ENCODE measurements at regions not wholly inside any gene's neighbourhood (a gene's known extent, or its start where the extent isn't known, plus 50 kb on each side); places are given as distances from the start of the nearest gene placed in this dataset.

DNA sequence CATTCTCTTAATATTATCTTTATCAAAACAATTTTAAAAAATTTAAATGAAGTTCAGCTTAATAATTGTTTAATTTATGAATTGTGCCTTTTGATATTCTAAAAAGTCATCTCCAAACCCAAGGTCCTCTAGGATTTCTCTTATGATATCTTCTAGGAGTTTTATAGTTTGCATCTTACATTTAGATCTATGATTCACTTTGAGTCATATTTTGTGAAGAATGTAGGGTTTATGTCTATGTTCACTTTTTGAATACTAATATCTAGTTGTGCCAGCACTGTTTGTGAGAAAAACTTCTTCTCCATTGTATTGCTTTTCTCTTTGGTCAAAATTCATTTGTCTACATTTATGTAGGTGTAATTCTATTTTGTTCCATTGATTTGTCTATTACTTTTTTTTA lies 1068.4 kb upstream of the SPRY2 start:
- H3K4me3 ChIP-seq (ENCODE audit: low read depth, low read length): no peak overlapping the region
- no peak for DNase-seq (ENCODE audit: low read depth)
- TF ChIP-seq, protein P1, sequence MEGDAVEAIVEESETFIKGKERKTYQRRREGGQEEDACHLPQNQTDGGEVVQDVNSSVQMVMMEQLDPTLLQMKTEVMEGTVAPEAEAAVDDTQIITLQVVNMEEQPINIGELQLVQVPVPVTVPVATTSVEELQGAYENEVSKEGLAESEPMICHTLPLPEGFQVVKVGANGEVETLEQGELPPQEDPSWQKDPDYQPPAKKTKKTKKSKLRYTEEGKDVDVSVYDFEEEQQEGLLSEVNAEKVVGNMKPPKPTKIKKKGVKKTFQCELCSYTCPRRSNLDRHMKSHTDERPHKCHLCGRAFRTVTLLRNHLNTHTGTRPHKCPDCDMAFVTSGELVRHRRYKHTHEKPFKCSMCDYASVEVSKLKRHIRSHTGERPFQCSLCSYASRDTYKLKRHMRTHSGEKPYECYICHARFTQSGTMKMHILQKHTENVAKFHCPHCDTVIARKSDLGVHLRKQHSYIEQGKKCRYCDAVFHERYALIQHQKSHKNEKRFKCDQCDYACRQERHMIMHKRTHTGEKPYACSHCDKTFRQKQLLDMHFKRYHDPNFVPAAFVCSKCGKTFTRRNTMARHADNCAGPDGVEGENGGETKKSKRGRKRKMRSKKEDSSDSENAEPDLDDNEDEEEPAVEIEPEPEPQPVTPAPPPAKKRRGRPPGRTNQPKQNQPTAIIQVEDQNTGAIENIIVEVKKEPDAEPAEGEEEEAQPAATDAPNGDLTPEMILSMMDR (IDR thresholded peaks at IDR 0.05; ENCODE audit: low read depth, low read length): no peak
- TF ChIP-seq MYC (IDR thresholded peaks at IDR 0.05; ENCODE audit: low read depth, low read length) (no peak), POLR2A (IDR thresholded peaks at IDR 0.05; ENCODE audit: extremely low read depth, insufficient read length) (no peak)
- TF ChIP-seq, protein P2, sequence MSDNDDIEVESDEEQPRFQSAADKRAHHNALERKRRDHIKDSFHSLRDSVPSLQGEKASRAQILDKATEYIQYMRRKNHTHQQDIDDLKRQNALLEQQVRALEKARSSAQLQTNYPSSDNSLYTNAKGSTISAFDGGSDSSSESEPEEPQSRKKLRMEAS (IDR thresholded peaks at IDR 0.05; ENCODE audit: low read depth, low read length): no peak

DNA sequence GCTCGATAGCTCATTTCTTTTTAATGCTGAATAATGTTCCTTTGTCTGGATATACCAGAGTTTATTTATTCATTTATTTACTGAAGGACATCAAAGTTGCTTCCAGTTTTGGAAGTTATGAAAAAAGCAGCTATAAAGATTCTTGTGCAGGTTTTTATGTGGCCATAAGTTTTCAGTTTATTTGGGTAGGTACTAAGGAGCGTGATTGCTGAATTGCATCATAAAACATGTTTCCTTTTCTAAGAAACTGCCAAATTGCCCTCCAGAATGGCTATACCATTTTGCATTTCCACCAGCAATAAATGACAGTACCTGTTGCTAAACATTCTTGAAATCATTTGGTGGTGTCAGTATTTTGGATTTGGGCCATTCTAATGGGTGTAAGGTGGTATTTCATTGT lies 1067.7 kb upstream of the SPRY2 start:
- H3K4me3 ChIP-seq (ENCODE audit: low read depth, low read length): no peak overlapping the region
- TF ChIP-seq, protein P1 (IDR thresholded peaks at IDR 0.05; ENCODE audit: low read depth, low read length): no peak
- TF ChIP-seq, protein P2 (IDR thresholded peaks at IDR 0.05; ENCODE audit: low read depth, low read length): no peak
- TF ChIP-seq MYC (IDR thresholded peaks at IDR 0.05; ENCODE audit: low read depth, low read length) (no peak), POLR2A (IDR thresholded peaks at IDR 0.05; ENCODE audit: extremely low read depth, insufficient read length) (no peak)
- no peak for DNase-seq (ENCODE audit: low read depth)

DNA sequence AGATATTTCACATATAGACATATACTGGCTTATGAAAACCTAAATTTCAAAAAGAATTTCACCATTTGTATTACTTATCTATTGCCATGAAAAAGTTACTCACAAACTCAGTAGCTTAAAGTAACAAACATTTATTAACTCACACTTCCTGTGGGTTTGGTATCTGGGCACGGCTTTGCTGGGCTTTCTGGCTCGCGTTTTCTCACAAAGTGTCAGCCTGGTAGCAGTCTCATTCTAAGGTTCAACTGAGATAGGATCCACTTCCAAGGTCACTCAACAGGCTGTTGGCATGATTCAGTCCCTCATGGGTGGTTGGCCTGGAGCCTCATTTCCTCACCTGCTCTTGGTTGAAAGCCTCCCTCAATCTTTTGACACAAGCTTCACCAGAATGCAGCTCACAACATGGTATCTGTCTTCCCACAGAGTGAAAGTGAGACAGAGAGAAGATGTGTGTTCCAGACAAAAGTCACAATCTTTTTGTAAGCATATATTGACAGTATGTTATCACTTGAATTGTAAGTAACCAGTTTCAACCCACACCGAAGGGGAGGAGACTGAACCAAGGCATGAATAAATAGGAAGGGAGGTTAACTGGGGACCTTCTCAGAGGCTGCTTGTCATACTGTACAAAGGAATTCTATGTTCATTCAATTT lies 1065.8 kb upstream of the SPRY2 start:
- no peak for DNase-seq (ENCODE audit: low read depth)
- TF ChIP-seq, protein P2 (IDR thresholded peaks at IDR 0.05; ENCODE audit: low read depth, low read length): no peak
- TF ChIP-seq MYC (IDR thresholded peaks at IDR 0.05; ENCODE audit: low read depth, low read length): no peak
- TF ChIP-seq POLR2A (IDR thresholded peaks at IDR 0.05; ENCODE audit: extremely low read depth, insufficient read length): no peak
- TF ChIP-seq, protein P1 (IDR thresholded peaks at IDR 0.05; ENCODE audit: low read depth, low read length): no peak
- no peak overlapping the region for H3K4me3 ChIP-seq (ENCODE audit: low read depth, low read length)

DNA sequence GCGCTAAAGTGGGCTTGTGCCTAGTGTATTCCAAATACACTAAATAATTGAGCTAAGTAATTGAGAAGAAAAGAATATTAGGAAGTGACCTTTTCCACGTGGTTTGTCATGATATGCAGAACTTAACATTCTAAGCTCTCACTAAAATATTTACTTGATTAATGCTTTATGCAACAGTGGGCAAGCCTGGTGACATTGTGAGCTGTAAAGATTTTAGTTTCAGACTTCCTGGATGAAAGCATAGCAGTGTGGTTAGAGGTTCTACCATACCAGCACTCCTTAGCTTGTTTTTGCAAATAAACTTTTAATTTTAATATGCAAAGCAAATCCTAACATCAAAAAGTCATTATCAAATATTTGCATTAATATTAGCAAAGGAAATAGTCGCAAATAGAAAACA lies 1065.1 kb upstream of the SPRY2 start:
- TF ChIP-seq MYC (IDR thresholded peaks at IDR 0.05; ENCODE audit: low read depth, low read length): no peak
- TF ChIP-seq, protein P2 (IDR thresholded peaks at IDR 0.05; ENCODE audit: low read depth, low read length): no peak
- TF ChIP-seq POLR2A (IDR thresholded peaks at IDR 0.05; ENCODE audit: extremely low read depth, insufficient read length): no peak
- TF ChIP-seq, protein P1 (IDR thresholded peaks at IDR 0.05; ENCODE audit: low read depth, low read length): no peak
- no peak for DNase-seq (ENCODE audit: low read depth)
- H3K4me3 ChIP-seq (ENCODE audit: low read depth, low read length): no peak overlapping the region

DNA sequence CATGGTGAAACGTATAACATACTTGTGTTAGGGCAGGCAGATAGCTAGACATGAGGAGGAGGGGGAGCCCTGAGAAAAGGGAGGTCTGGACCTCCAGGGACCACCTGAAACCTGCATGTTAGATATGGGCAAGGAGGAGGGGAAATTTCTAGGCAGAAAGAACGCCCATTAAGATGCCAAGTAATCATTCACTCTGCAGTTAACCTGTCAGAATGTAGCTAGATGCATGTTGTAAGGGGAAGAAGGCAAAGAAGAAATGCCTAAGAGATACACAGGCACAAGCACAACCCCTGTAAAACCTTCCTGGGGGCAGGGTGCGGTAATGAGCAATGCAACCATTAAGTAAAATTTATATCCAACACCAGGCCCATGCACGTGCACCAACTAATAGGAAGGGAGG lies 1055.3 kb upstream of the SPRY2 start:
- no peak for DNase-seq (ENCODE audit: low read depth)
- no peak overlapping the region for H3K4me3 ChIP-seq (ENCODE audit: low read depth, low read length)
- no peak for TF ChIP-seq MYC (IDR thresholded peaks at IDR 0.05; ENCODE audit: low read depth, low read length)
- TF ChIP-seq, protein P2 (IDR thresholded peaks at IDR 0.05; ENCODE audit: low read depth, low read length): no peak
- TF ChIP-seq POLR2A (IDR thresholded peaks at IDR 0.05; ENCODE audit: extremely low read depth, insufficient read length): no peak
- TF ChIP-seq, protein P1 (IDR thresholded peaks at IDR 0.05; ENCODE audit: low read depth, low read length): no peak
